Right lobe of liver (tissue), 4 donors: ENCODE measurements at regions not wholly inside any gene's neighbourhood (a gene's known extent, or its start where the extent isn't known, plus 50 kb on each side); places are given as distances from the start of the nearest gene placed in this dataset.

Experiments
- CTCF ChIP-seq, 4 donors: fragments of 200-600 bp in 3 of 4; fragments of 450-650 bp in 1 of 4; IDR thresholded peaks; one replicate each; pipeline versions ENCODE4 v1.5.1 to v1.8.0; 2016 to 2022; ENCODE audit warnings: antibody characterized with exemption in 4 of 4, mild to moderate bottlenecking in 2 of 4
- POLR2A ChIP-seq: fragments of 450-650 bp; IDR thresholded peaks from one replicate; pipeline ENCODE4 v1.6.1; 2017; ENCODE audit warnings: antibody characterized with exemption, mild to moderate bottlenecking
- donor health status: DM: no; HTN: no; CAD: no.
- donor health status: DM: no; HTN: no; CAD: no.
- donor health status: DM: no; HTN: yes; CAD: no.

DNA sequence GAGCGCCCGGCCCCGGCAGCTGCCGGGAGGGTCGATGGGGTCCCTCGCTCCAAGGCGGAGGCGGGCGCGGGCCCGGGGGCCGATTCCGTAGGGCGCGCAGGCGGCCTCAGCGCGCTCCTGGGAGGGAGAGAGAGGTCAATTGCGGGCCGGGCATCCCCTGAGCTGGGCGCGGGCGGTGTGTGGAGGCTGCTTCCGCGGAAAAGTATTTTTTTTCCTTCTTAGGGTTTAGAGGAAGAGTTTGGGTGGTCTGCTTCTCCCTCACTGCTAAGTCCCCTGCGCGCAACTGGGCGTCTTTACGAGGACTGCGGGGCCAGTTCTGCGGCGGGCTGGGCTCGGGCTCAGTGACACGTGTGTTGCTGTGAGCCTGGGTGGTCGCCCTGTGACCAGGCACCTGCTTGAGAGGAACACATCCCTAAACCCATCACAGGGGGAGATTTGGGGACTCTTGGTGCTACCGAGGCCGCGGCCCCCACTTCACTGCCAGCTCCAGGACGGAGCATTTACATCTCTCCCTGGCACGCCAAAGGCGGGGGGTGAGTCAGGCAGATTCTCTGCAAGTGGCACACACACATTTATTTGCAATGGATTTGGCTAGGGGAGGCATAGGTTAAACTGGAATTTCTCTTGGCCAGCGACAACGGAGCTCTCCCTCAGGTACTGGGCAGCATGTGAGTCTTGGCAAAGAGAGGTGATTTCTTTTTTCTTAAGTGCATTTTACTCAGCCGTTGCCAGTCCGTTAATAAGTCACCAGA lies 151.2 kb upstream of the SLC4A4 start:
- TF ChIP-seq POLR2A (peak; percentile 20), CTCF (IDR thresholded peaks at IDR 0.05) (no peak)
